ENCODE measurements at regions not wholly inside any gene's neighbourhood (a gene's known extent, or its start where the extent isn't known, plus 50 kb on each side); places are given as distances from the start of the nearest gene placed in this dataset.

- TF ChIP-seq TARDBP (IDR thresholded peaks at IDR 0.05) (no peak), L3MBTL2 (conservative IDR thresholded peaks at IDR 0.05) (no peak), NFRKB (IDR thresholded peaks at IDR 0.05) (no peak), CTBP1 (IDR thresholded peaks at IDR 0.05; ENCODE audit: borderline replicate concordance) (no peak), FOXK2 (IDR thresholded peaks at IDR 0.05) (no peak), ZNF384 (IDR thresholded peaks at IDR 0.05) (no peak), SUZ12 (IDR thresholded peaks at IDR 0.05) (no peak), HDGF (IDR thresholded peaks at IDR 0.05; ENCODE audit: borderline replicate concordance) (no peak), ARNT (IDR thresholded peaks at IDR 0.05) (no peak), FOXA1 (IDR thresholded peaks at IDR 0.05) (no peak), SP1 (IDR thresholded peaks at IDR 0.05) (no peak), BHLHE40 (IDR thresholded peaks at IDR 0.05; ENCODE audit: borderline replicate concordance) (no peak), FOXM1 (IDR thresholded peaks at IDR 0.05; ENCODE audit: borderline replicate concordance) (no peak), ELF4 (IDR thresholded peaks at IDR 0.05) (no peak), LEF1 (IDR thresholded peaks at IDR 0.05; ENCODE audit: borderline replicate concordance) (no peak)
- TF ChIP-seq, protein P1, sequence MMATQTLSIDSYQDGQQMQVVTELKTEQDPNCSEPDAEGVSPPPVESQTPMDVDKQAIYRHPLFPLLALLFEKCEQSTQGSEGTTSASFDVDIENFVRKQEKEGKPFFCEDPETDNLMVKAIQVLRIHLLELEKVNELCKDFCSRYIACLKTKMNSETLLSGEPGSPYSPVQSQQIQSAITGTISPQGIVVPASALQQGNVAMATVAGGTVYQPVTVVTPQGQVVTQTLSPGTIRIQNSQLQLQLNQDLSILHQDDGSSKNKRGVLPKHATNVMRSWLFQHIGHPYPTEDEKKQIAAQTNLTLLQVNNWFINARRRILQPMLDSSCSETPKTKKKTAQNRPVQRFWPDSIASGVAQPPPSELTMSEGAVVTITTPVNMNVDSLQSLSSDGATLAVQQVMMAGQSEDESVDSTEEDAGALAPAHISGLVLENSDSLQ (IDR thresholded peaks at IDR 0.05): no peak
- ChIA-PET CTCF (no interaction called here), POLR2A (no interaction called here)
- no peak for DNase-seq (ENCODE audit: extremely low spot score)
Observed at GRCh38 chr10:59096631-59097030, 79.8 kb upstream of the PHYHIPL start.

- no peak for DNase-seq (ENCODE audit: extremely low spot score)
- ChIA-PET CTCF (no interaction called here), POLR2A (no interaction called here)
- TF ChIP-seq SUZ12 (IDR thresholded peaks at IDR 0.05): no peak
- TF ChIP-seq ZNF384 (IDR thresholded peaks at IDR 0.05): no peak
- no peak for TF ChIP-seq FOXK2 (IDR thresholded peaks at IDR 0.05)
- no peak for TF ChIP-seq L3MBTL2 (conservative IDR thresholded peaks at IDR 0.05)
- no peak for TF ChIP-seq FOXM1 (IDR thresholded peaks at IDR 0.05; ENCODE audit: borderline replicate concordance)
- no peak for TF ChIP-seq CTBP1 (IDR thresholded peaks at IDR 0.05; ENCODE audit: borderline replicate concordance)
- no peak for TF ChIP-seq ELF4 (IDR thresholded peaks at IDR 0.05)
- no peak for TF ChIP-seq SP1 (IDR thresholded peaks at IDR 0.05)
- TF ChIP-seq LEF1 (IDR thresholded peaks at IDR 0.05; ENCODE audit: borderline replicate concordance): no peak
- TF ChIP-seq TARDBP (IDR thresholded peaks at IDR 0.05): no peak
Observed at GRCh38 chr10:59098387-59098786, 78.1 kb upstream of the PHYHIPL start.

GRCh38 chr10:59098831-59099452 is 77.5 kb upstream of the PHYHIPL start:
- TF ChIP-seq TARDBP (IDR thresholded peaks at IDR 0.05) (no peak), L3MBTL2 (conservative IDR thresholded peaks at IDR 0.05) (no peak), ELF4 (IDR thresholded peaks at IDR 0.05) (no peak), FOXM1 (IDR thresholded peaks at IDR 0.05; ENCODE audit: borderline replicate concordance) (no peak), ZNF384 (IDR thresholded peaks at IDR 0.05) (no peak)
- TF ChIP-seq, protein P1 (IDR thresholded peaks at IDR 0.05): no peak
- no peak for DNase-seq (ENCODE audit: extremely low spot score)
- ChIA-PET CTCF (no interaction called here), POLR2A (no interaction called here)

DNA sequence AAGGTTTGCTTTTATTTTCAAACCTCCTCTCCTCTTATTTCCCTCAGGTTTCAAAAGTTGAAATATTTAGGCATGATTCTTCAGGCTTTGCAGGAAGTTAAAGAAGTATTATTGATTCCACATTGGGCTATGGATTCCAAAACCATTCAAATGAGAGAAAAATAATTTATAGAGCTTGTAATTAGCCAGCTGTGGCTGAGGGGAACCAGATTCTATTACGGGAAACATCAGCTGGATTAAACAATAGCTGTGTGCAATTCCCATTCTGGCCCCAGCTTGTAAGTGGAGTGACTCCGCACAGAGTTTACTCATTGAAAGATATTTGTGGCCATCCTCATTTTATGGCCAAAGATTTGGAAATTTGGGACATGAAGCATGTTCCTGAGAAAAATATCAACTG is 77.0 kb upstream of the PHYHIPL start:
- TF ChIP-seq ARNT (IDR thresholded peaks at IDR 0.05) (no peak), CTBP1 (IDR thresholded peaks at IDR 0.05; ENCODE audit: borderline replicate concordance) (no peak), SP1 (IDR thresholded peaks at IDR 0.05) (no peak), ZNF384 (IDR thresholded peaks at IDR 0.05) (no peak), BHLHE40 (IDR thresholded peaks at IDR 0.05; ENCODE audit: borderline replicate concordance) (no peak), FOXK2 (IDR thresholded peaks at IDR 0.05) (no peak), L3MBTL2 (conservative IDR thresholded peaks at IDR 0.05) (no peak), NFRKB (IDR thresholded peaks at IDR 0.05) (no peak), LEF1 (IDR thresholded peaks at IDR 0.05; ENCODE audit: borderline replicate concordance) (no peak), SUZ12 (IDR thresholded peaks at IDR 0.05) (no peak), ELF4 (IDR thresholded peaks at IDR 0.05) (no peak), FOXM1 (IDR thresholded peaks at IDR 0.05; ENCODE audit: borderline replicate concordance) (no peak), FOXA1 (IDR thresholded peaks at IDR 0.05) (no peak), TARDBP (IDR thresholded peaks at IDR 0.05) (no peak), HDGF (IDR thresholded peaks at IDR 0.05; ENCODE audit: borderline replicate concordance) (no peak)
- TF ChIP-seq, protein P1 (IDR thresholded peaks at IDR 0.05): no peak
- CTCF ChIA-PET: no interaction called here
- POLR2A ChIA-PET: no interaction called here
- no peak for DNase-seq (ENCODE audit: extremely low spot score)

DNA sequence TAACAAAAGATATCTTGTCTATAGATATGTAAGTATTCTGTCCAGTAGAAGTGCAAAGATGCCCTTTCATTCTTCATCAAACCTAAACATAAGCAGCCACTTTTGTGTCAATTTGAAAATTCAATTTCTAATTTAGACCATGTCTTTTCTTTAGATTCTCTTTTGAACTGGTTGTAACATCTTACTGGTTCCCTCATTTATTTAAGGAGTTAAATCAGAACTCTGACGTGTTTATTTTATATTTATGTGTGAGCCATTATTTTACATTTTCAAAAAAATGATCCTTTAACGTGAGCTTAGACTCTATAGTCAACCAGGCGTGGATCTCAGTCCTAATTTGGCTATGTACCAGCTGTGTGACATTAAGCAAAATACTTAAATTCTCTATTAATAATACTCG is 74.0 kb upstream of the PHYHIPL start:
- POLR2A ChIA-PET: no interaction called here
- CTCF ChIA-PET: no interaction called here
- TF ChIP-seq SP1 (IDR thresholded peaks at IDR 0.05) (no peak), ZNF384 (IDR thresholded peaks at IDR 0.05) (no peak), NFRKB (IDR thresholded peaks at IDR 0.05) (no peak), BHLHE40 (IDR thresholded peaks at IDR 0.05; ENCODE audit: borderline replicate concordance) (no peak)
- DNase-seq (ENCODE audit: extremely low spot score): no peak

- ChIA-PET CTCF (no interaction called here), POLR2A (no interaction called here)
Observed at GRCh38 chr10:59104186-59104585, 72.3 kb upstream of the PHYHIPL start.

More at GRCh38 chr10:59104186-59104585, 72.3 kb upstream of the PHYHIPL start:
- DNase-seq (ENCODE audit: extremely low spot score): no peak
- TF ChIP-seq NFRKB (IDR thresholded peaks at IDR 0.05) (no peak), BHLHE40 (IDR thresholded peaks at IDR 0.05; ENCODE audit: borderline replicate concordance) (no peak), FOXM1 (IDR thresholded peaks at IDR 0.05; ENCODE audit: borderline replicate concordance) (no peak), L3MBTL2 (conservative IDR thresholded peaks at IDR 0.05) (no peak), LEF1 (IDR thresholded peaks at IDR 0.05; ENCODE audit: borderline replicate concordance) (no peak), ELF4 (IDR thresholded peaks at IDR 0.05) (no peak), HDGF (IDR thresholded peaks at IDR 0.05; ENCODE audit: borderline replicate concordance) (no peak), SP1 (IDR thresholded peaks at IDR 0.05) (no peak), FOXA1 (IDR thresholded peaks at IDR 0.05) (no peak), CTBP1 (IDR thresholded peaks at IDR 0.05; ENCODE audit: borderline replicate concordance) (no peak), FOXK2 (IDR thresholded peaks at IDR 0.05) (no peak)
- TF ChIP-seq, protein P1 (IDR thresholded peaks at IDR 0.05): no peak
